Tibial artery (tissue), 4 donors: ENCODE measurements at regions not wholly inside any gene's neighbourhood (a gene's known extent, or its start where the extent isn't known, plus 50 kb on each side); places are given as distances from the start of the nearest gene placed in this dataset.

Experiments
- DNase-seq, 2 donors: peaks; one replicate each; pipeline ENCODE4 v3.0.0-alpha.2; 2019
- H3K27ac ChIP-seq, 2 donors: fragments of 200-600 bp; sonication (generic) in 1 of 2; 1 replicate in 1 of 2; 2 replicates in 1 of 2; pipeline ENCODE4 v1.5.1; 2018 to 2019; ENCODE audit warnings: mild to moderate bottlenecking in 1 of 2
- H3K27me3 ChIP-seq, 2 donors: fragments of 200-600 bp; sonication (generic) in 1 of 2; one replicate each; pipeline versions ENCODE4 v1.5.1 to v1.6.0; 2016 to 2019
- H3K36me3 ChIP-seq, 3 donors: fragments of 200-600 bp; sonication (generic) in 2 of 3; one replicate each; pipeline ENCODE4 v1.5.1; 2016 to 2019; ENCODE audit warnings: mild to moderate bottlenecking in 2 of 3
- H3K4me1 ChIP-seq, 4 donors: fragments of 200-600 bp; sonication (generic) in 2 of 4; 1 replicate in 3 of 4; 2 replicates in 1 of 4; pipeline ENCODE4 v1.5.1; 2016 to 2019
- H3K4me3 ChIP-seq, 2 donors: fragments of 200-600 bp; sonication (generic) in 1 of 2; 1 replicate in 1 of 2; 2 replicates in 1 of 2; pipeline ENCODE4 v1.5.1; 2018 to 2019; ENCODE audit warnings: mild to moderate bottlenecking in 2 of 2
- H3K9me3 ChIP-seq, 3 donors: fragments of 200-600 bp; sonication (generic) in 1 of 3; one replicate each; pipeline ENCODE4 v1.5.1; 2016 to 2019
- CTCF ChIP-seq, 2 experiments: fragments of 200-600 bp in 1 of 2; fragments of 450-650 bp in 1 of 2; IDR thresholded peaks; one replicate each; pipeline ENCODE4 v1.5.1; 2017 to 2019; ENCODE audit warnings: antibody characterized with exemption in 2 of 2, mild to moderate bottlenecking in 1 of 2, moderate library complexity in 1 of 2
- intact Hi-C: fragments of 100-400 bp; cut with DNase I; formaldehyde crosslinking; loops from one replicate; pipeline ENCODE4 v1.15.0; 2023; ENCODE audit warnings: low total_unique reads

DNA sequence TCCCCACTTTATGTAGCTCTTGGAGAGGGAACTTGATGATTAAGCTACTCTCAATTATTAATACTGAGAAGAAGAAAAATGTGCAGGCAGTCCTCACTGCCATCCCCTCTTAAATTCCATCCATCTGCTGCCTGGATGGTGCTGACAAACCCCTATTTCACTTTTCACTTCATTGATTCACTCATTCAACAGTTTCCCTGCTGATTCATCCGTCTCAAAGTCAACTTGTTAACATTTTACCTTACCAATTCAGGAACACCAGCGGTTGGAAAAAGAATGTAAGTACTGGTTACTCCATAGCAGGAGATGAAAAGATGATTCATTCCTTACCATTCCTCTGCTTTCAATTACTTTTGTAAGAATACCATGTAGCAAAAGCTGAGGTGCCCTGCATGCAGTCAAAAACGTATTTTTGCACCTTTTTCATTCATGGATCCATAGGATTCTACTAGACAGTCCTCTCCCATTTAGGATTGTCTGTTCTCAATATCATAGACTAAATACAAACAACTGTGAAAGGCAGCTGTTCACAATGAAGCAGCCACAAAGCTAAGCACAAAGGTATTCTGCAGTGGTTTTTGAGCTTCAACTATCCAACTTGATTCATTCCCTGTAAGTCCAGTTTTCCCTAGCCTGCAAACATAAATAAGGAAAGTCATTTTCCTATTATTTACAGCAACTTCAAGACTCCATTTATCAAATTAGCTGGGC is 262.0 kb downstream of the MREG start:
- H3K36me3 ChIP-seq = no peaks in the 10 kb centered on the region
- H3K4me1 ChIP-seq = peaks cover 0 to 83% (median 20%) of the 10 kb centered on the region in 4 donors
- no peak for DNase-seq
- no peak for TF ChIP-seq CTCF (IDR thresholded peaks at IDR 0.05)
- no peaks in the 10 kb centered on the region for H3K9me3 ChIP-seq
- no peak overlapping the region for H3K4me3 ChIP-seq
- intact Hi-C loops = no loop called here
- H3K27ac ChIP-seq = no peak overlapping the region
- H3K27me3 ChIP-seq = no peaks in the 10 kb centered on the region

DNA sequence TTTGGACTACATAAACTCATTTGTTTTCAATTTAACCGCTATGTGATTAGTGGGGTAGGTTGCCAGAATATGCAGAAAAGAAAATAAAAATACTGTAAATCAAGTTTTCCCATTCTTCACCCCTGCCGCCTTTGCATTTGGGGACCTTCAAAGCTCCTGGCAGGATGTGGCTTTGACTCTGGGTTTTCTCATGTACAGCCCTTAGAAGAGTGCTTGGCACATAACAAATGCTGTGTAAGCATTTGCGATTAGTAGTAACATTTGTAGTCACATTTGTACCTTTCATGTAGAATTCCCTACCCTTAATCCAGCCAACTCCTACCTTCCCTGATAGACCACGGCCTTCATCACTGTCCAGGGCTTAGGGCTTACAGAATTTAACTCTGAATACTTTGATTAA is 262.6 kb downstream of the MREG start:
- H3K4me3 ChIP-seq = no peak overlapping the region
- H3K36me3 ChIP-seq = no peaks in the 10 kb centered on the region
- peaks cover 0 to 79% (median 17%) of the 10 kb centered on the region in 4 donors for H3K4me1 ChIP-seq
- DNase-seq = no peak
- H3K27ac ChIP-seq = peak overlapping the region in 1 of 2 donors; percentile 12
- no peak for TF ChIP-seq CTCF (IDR thresholded peaks at IDR 0.05)
- intact Hi-C loops = no loop called here
- H3K9me3 ChIP-seq = no peaks in the 10 kb centered on the region
- H3K27me3 ChIP-seq = no peaks in the 10 kb centered on the region

- Histone ChIP-seq H3K36me3 (no peaks in the 10 kb centered on the region), H3K4me3 (no peak overlapping the region), H3K4me1 (peaks cover 0 to 64% (median 13%) of the 10 kb centered on the region in 4 donors), H3K9me3 (no peaks in the 10 kb centered on the region), H3K27ac (peak overlapping the region; percentile 31 to 49), H3K27me3 (no peaks in the 10 kb centered on the region)
- DNase-seq = peak; percentile 82 to 87
- intact Hi-C loops = no loop called here
- no peak for TF ChIP-seq CTCF (IDR thresholded peaks at IDR 0.05)
These were observed 264.0 kb downstream of the MREG start for GRCh38 chr2:215749092-215749957.

DNA sequence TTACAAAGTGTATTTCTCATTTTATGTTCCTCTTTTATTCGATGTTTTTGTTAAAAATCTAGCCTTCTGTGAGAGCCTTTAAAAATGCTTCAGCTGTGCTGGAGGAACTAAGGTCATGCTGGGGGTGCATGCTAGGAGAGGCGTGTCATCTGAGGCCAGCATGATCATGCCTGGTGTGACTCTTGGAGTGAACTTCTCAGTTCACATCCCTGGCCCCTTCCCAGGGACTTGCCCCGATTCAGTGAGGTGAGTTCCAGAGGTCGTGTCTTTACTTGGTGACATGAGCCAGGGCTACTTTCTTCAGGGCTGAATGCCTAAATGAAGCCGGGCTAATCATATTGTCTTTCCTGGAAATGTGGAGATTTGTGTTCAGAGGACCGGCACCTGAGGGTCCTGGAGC is 264.9 kb downstream of the MREG start:
- H3K9me3 ChIP-seq = no peaks in the 10 kb centered on the region
- H3K4me3 ChIP-seq = no peak overlapping the region
- peaks cover 0 to 56% (median 10%) of the 10 kb centered on the region in 4 donors for H3K4me1 ChIP-seq
- no peaks in the 10 kb centered on the region for H3K27me3 ChIP-seq
- TF ChIP-seq CTCF (IDR thresholded peaks at IDR 0.05) = no peak
- DNase-seq = peak; percentile 41 to 73
- H3K36me3 ChIP-seq = no peaks in the 10 kb centered on the region
- H3K27ac ChIP-seq = peak overlapping the region in 1 of 2 donors; percentile 49
- intact Hi-C loops = no loop called here

GRCh38 chr2:215746887-215747615 is 266.3 kb downstream of the MREG start:
- no peak for DNase-seq
- no peak overlapping the region for H3K27ac ChIP-seq
- intact Hi-C loops = no loop called here
- H3K36me3 ChIP-seq = no peaks in the 10 kb centered on the region
- no peaks in the 10 kb centered on the region for H3K9me3 ChIP-seq
- H3K4me1 ChIP-seq = peaks cover 0 to 46% (median 10%) of the 10 kb centered on the region in 4 donors
- H3K27me3 ChIP-seq = no peaks in the 10 kb centered on the region
- no peak for TF ChIP-seq CTCF (IDR thresholded peaks at IDR 0.05)
- no peak overlapping the region for H3K4me3 ChIP-seq
